NOMO-1 treated with dmso at 0.1 percent for 144 hours (cell line): ENCODE measurements at regions not wholly inside any gene's neighbourhood (a gene's known extent, or its start where the extent isn't known, plus 50 kb on each side); places are given as distances from the start of the nearest gene placed in this dataset.
"Not testable (repeated sequence)": the region's sequence is repeated elsewhere in the genome, so short reads cannot be mapped to it uniquely, and the experiment has no call there.

Experiments used
- DNase-seq: peaks from one replicate; lab custom pipeline; 2025; ENCODE audit not compliant: unreplicated experiment; lab: John Stamatoyannopoulos, UW

GRCh38 chr7:13806089-13806867, 183.2 kb downstream of the ETV1 start:
- DNase-seq: not testable (repeated sequence)

DNA sequence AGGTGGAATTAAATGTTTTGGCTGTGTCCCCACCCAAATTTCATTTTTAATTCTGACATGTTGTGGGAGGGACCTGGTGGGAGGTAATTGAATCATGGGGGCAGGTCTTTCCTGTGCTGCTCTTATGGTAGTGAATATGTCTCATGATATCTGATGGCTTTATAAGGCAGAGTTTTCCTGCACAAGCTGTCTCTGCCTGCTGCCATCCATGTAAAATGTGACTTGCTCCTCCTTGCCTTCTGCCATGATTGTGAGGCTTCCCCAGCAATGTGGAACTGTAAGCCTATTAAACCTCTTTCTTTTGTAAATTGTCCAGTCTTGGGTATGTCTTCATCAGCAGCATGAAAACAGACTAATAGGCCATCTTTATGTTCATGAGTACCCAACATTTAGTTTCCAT, 172.2 kb downstream of the ETV1 start:
- DNase-seq: not testable (repeated sequence)

GRCh38 chr7:13821152-13821787, 168.2 kb downstream of the ETV1 start:
- no peak for DNase-seq

DNA sequence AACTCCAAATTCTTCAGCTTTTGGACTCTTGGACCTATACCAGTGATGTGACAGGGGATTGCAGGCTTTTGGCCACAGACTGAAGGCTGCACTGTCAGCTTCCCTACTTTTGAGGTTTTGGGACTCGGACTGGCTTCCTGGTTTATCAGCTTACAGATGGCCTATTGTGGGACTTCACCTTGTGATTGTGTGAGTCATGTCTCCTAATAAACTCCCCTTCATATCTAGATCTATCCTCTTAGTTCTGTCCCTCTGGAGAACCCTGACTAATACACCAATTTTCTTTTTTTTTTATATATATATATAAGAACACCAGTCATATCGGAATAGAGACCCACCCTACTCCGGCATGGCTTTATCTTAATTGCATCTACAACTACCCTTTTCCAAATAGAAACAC, 166.8 kb downstream of the ETV1 start:
- DNase-seq: no peak

- no peak for DNase-seq
Observed at GRCh38 chr7:13826752-13827151, 162.7 kb downstream of the ETV1 start.

DNA sequence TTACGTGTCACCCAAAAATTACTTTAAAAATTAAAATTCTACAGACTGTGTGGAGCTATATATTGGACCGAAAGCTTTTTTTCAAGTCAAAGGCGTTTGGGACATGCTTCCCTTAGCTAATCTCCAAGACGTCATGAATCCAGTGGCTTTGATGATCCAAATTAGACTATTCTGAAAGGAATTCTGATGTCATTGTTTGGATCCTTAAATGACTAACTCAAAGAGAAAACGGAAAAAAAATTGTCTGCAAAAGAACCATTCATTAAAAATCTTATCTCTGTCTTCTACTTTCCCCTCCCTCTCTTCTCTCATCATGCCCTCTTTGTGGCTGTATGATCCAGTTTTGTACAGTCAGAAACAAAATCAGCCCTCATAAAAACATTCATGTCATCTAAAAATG, 161.8 kb downstream of the ETV1 start:
- no peak for DNase-seq

DNA sequence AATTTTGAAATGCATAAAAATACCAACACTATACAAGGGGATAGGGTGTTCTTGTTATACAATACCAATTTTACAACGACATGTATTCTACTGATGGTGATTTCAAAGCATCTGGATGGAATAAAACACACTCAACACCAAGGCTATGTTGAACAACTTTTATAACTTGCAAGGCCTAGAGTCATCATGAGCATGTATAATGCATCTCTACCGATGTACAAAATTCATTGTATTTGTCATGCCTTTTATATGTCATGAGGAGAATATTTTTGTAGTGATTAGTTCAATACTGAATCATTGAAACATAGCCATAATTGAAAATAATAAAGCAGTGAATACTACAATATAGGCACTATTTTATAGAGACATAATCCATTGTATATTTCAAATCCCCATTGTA, 160.2 kb downstream of the ETV1 start:
- no peak for DNase-seq

DNA sequence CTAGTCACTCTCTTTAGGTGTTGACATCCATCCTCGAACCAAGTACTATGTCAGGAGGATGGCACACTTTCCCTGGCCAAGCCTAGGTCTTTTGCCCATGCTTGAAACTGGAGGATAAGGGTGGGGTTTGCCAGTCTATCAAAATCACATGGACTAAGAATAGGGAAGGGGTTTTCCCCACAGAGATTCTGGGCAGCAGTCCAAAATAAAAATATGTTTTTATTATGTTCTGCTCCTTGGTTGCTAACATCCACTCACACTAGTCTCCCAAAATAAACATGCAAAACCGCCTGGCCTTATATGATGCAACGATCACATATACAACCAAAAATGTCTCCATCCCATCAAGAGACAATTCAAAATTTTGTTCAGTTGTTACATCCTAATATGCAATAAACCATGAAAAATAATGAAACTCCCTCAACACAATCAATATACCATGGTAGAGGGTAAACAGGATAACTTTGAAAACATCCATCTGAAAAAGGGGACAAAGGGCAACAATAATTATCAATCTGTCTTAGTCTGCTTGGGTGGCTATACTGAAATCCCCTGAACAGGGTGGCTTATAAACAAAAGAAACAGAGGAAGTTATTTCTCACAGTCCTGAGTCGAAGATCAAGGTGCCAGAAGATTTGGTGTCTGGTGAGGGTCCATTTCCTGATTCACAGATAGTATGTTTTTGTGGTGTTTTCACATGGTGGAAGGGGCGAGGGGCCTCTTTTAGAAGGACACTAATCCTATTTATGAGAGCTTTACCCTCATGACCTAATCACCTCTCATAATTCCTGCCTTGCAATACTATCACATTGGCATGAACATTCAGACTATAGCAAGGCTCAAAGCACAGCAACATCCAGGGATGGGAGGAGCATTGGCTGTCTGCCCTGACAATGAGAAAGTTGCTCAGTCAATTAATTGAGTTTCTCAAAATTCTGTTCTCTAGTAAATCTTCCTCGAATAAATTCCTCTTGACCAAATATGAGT, 159.3 kb downstream of the ETV1 start:
- no peak for DNase-seq

GRCh38 chr7:13832346-13832745, 157.1 kb downstream of the ETV1 start:
- no peak for DNase-seq

DNA sequence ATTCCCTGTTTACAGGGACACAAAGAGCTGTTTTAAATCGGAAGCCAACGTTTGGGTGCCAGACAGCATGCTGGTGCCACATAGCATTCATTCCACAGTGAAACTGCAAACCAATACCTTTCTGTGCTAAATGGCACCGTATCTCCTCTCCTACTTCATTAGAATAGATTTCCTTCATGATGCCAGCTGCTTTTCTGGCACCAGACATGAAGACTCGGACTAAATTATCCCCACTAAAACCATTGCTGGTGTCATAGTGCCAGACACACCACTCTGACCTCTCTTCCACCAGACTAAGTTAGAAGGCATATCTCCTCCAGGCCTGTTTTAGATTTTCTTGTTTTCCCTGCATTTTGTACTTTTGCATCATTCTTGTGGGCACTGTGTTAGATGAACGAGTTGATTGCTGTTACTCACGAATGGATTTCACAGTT, 155.1 kb downstream of the ETV1 start:
- no peak for DNase-seq

GRCh38 chr7:13835442-13835841, 154.0 kb downstream of the ETV1 start:
- no peak for DNase-seq

- no peak for DNase-seq
Observed at GRCh38 chr7:13839063-13839462, 150.4 kb downstream of the ETV1 start.
